ENCODE measurements at regions not wholly inside any gene's neighbourhood (a gene's known extent, or its start where the extent isn't known, plus 50 kb on each side); places are given as distances from the start of the nearest gene placed in this dataset.

- DNase-seq: no peak
Observed at GRCh38 chr5:5581080-5581479, 158.6 kb downstream of the ICE1 start.

- no peak for DNase-seq
Observed at GRCh38 chr5:5576744-5577143, 154.3 kb downstream of the ICE1 start.

GRCh38 chr5:5575461-5575860 is 153.0 kb downstream of the ICE1 start:
- DNase-seq: no peak

- DNase-seq: no peak
Observed at GRCh38 chr5:5573798-5574380, 151.4 kb downstream of the ICE1 start.

DNA sequence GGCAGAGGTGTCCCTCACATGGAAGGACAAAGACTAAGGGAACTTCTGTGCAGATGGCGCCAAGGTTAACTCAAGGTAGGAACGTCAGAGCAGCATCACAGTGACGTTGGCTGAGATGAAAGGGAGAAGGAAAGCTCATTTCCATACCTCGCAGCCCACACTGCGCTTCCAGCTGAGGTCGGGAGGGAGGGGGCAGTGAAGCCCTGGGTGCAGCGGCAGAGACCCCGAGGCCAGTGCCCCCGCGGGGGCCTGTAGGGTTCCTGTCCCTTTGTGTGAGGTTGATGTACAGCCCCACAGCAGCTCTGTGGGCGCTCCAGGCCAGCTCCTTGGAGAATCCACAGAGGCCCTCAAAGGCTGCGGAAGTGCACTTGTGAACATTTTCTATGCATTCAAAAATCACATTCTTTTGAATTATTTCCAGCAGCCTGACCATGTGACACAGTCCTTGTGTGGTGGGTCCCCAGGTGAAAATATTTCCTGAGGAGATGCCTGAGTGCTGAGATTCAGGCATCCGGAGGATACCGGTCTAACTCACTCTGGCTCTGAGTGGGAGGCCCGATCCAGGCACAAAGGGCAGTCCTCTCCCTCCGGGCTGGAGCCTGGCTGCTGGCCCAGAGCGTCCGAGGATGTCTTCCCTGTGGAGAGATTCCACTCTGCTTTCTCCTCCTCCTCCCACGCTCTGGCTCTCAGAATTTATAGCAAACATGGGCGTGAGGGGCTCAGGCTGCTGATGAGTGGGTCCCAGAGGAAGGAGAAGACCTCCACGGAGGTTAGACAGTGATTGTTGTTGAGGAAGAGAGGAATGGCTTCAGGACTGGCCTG is 150.7 kb downstream of the ICE1 start:
- DNase-seq: no peak

DNA sequence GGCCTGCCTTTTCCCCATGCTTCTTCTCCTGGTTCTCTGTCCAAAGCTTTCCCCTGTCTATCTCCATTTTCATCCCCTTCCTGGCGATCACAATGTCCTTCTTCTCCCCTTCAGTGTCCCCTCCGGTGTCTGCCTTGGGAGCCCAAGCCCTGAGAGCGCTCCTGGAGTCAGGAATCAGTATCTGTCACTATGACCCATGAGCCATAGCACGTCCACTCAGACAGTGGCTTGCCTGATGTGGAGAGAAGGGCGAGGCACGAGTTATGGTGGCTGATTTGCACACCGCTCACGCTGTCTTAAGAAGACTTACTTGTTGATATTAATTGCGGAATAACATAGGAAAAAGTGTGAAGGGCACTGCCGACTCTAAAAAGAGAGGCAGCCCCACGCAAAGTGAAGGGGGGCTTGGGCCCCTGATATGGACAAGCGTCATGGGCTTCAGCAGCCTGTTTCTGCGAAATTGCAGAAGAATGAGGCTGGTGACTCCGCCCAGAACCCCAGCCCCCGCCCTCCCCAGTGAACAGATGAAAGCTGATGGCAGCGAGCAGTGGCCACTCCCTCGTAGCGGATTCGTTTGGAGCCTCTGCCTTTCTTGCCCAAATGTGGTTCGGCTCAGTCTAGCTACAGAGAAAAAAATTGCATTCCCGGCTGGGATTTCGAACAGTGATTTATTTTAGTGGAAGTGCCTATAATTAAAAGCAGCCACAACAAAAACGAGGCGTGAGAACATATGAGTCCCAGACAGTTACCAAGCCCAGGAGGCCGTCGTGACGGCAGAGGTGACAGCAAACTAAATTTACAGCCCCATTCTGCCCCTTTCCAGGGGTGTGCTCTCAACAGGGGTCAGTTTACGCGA is 149.8 kb downstream of the ICE1 start:
- no peak for DNase-seq

DNA sequence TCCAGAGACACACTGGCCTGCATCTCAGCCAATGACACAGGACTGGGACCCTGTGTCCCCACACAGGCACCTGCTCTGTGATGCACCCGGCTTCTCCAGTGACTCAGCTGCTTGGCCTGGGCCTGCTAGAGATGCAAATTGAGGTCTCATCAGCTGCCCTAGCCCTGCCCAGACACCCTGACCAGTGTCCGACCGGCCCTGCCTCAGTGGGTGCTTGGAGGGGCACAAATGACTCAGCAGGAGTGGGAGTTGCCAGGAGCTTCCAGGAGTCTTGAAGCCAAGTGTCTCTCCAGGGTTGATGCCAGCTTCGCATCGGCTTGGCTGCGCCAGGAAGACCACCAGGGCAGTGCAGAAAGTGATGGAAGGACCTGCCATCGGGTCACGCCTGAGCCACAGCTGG is 148.2 kb downstream of the ICE1 start:
- no peak for DNase-seq

GRCh38 chr5:5564898-5565297 is 142.4 kb downstream of the ICE1 start:
- DNase-seq: no peak

- no peak for DNase-seq
Observed at GRCh38 chr5:5560016-5560415, 137.5 kb downstream of the ICE1 start.

DNA sequence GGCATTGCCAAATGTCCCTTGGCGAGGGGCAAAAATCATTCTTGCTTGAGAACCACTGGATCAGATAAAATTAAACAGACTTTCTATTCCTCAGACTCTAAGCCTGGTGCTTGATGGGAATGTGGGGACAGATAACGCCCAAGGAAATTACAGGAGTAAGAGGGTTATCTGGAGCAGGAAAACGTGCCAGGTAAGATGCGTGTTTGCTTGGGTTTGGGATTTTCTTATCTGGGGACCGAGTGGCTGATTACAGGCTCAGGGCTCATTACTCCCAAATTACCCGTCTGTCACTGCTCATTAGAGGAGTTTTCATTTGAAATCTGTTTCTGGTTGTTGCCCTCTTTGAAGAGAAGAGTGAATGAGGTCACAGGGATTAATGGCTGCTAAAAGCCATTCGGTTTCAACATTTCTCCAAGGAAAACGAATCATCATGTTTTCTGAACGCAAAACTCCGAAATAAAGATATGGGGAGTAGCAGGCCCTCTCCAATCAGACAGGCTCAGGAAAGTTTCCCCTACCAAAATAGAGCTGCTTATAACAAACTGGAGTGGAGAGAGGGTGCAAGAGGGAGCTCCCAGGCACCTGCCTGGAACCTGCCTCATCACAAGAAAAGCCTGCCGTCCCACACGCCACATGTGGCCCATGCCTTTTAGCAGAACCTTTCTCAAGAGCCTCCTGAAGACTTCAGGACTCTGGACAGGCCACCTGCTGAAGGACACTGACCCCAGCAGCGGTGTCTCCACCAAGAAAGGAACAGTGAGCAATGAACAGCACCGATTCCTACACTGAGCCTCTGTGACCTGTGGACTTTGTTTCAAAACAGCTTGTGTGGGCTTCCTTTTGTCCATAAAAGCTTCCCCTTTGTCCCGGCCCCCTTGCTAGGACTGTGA is 136.4 kb downstream of the ICE1 start:
- no peak for DNase-seq

- DNase-seq: no peak
Observed at GRCh38 chr5:5558102-5558501, 135.6 kb downstream of the ICE1 start.

GRCh38 chr5:5551499-5551898 is 129.0 kb downstream of the ICE1 start:
- DNase-seq: no peak

GRCh38 chr5:5546408-5546807 is 123.9 kb downstream of the ICE1 start:
- no peak for DNase-seq

GRCh38 chr5:5544094-5544663 is 121.7 kb downstream of the ICE1 start:
- no peak for DNase-seq

GRCh38 chr5:5542654-5543053 is 120.2 kb downstream of the ICE1 start:
- no peak for DNase-seq

DNA sequence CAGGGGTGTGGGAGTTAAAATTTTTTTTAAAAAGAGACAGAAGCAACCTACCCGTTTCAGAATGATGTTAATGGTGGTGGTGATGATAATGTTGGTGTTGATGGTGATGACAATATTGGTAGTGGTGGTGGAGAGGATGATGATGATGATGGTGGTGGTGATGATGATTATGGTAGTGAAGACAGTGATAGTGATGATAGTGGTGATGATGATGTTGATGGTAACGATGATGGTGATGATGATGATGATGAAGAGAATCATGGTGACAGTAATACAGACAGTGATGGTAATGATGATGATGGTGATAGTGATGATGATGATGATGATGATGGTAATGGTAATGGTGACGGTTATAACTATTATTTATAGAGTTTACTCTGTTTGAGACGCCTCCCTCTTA is 117.6 kb downstream of the ICE1 start:
- DNase-seq: no peak
